HUES6 (cell line): ENCODE measurements at regions not wholly inside any gene's neighbourhood (a gene's known extent, or its start where the extent isn't known, plus 50 kb on each side); places are given as distances from the start of the nearest gene placed in this dataset.
"Not testable (repeated sequence)": the region's sequence is repeated elsewhere in the genome, so short reads cannot be mapped to it uniquely, and the experiment has no call there.

Source experiments
- H3K27ac ChIP-seq: 2 replicates; pipeline ENCODE4 v1.7.0; 2013; ENCODE audit warnings: low read depth, mild to moderate bottlenecking, low read length, inconsistent platforms
- H3K27me3 ChIP-seq: 2 replicates; pipeline ENCODE4 v1.6.1; 2013; ENCODE audit warnings: low read length; ENCODE audit not compliant: control insufficient read depth, insufficient read depth
- H3K36me3 ChIP-seq: 2 replicates; pipeline ENCODE4 v1.6.1; 2013; ENCODE audit warnings: low read length; ENCODE audit not compliant: control insufficient read depth, insufficient read depth
- H3K4me1 ChIP-seq: 2 replicates; pipeline ENCODE4 v1.6.1; 2013; ENCODE audit warnings: low read length; ENCODE audit not compliant: control insufficient read depth, insufficient read depth
- H3K4me3 ChIP-seq: 2 replicates; pipeline ENCODE4 v1.5.1; 2013; ENCODE audit warnings: low read depth, low read length
- H3K9ac ChIP-seq: one replicate; pipeline ENCODE4 v1.6.1; 2013; ENCODE audit warnings: mild to moderate bottlenecking, low read length
- H3K9me3 ChIP-seq: 2 replicates; pipeline ENCODE4 v1.6.1; 2013; ENCODE audit warnings: low read depth, low read length; ENCODE audit not compliant: control insufficient read depth, insufficient read depth

DNA sequence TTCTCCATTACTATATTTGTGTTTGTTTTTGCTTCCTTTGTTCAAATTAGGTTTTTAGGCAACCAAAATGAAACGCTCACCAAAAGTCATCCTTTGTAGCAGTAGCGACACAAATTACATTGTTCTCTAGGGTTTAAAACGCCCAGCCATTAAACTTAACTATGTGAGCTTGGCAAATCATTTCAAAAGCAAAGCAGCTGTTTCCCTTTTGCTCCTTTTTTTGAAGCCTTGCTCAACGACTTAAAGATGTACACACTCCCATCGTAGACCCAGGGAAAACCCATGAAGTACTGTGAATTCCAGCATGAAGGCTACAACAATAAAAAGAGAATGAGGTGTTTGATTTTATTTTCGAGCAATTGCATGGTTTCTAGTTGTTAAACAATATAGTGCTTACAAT is 106.7 kb downstream of the RAP2A start:
- H3K9ac ChIP-seq = no peak overlapping the region

DNA sequence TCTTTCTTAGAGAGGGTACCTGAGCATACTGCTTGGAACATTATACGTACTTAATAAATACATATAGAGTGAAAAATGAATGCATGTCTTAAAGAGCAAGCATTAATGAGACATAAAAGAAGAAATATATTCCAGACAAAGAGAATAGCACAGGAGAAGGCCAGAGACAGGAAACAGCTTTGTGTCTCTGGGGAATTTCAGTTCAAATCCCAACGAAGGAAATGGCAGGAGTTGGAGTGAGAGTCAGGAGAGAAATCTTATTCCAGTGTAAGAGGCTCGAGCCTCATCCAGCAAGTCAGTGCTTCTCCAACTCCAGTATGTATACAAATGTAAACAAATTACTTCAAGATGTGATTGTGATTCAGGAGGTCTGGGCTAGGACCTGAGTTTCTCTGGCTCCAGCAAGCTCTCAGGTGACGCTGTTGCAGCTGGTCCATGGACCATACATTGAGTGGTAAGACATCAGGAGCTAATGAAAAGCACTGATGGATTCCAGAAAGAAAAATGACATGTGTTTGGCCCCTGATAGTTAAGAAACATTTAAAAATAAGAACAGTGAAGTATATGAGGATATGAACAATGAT is 108.2 kb downstream of the RAP2A start:
- H3K27me3 ChIP-seq = no peaks in the 10 kb centered on the region
- H3K9ac ChIP-seq = no peak overlapping the region
- H3K27ac ChIP-seq = no peak overlapping the region
- H3K4me1 ChIP-seq = no peaks in the 10 kb centered on the region
- H3K9me3 ChIP-seq = no peaks in the 10 kb centered on the region
- no peak overlapping the region for H3K4me3 ChIP-seq
- H3K36me3 ChIP-seq = no peaks in the 10 kb centered on the region; the same call in 1 of the 2 replicates

More for the DNA sequence above, 106.7 kb downstream of the RAP2A start:
- no peaks in the 10 kb centered on the region for H3K9me3 ChIP-seq
- H3K4me3 ChIP-seq = no peak overlapping the region
- no peaks in the 10 kb centered on the region for H3K4me1 ChIP-seq
- H3K27ac ChIP-seq = no peak overlapping the region
- no peaks in the 10 kb centered on the region for H3K36me3 ChIP-seq
- H3K27me3 ChIP-seq = no peaks in the 10 kb centered on the region

DNA sequence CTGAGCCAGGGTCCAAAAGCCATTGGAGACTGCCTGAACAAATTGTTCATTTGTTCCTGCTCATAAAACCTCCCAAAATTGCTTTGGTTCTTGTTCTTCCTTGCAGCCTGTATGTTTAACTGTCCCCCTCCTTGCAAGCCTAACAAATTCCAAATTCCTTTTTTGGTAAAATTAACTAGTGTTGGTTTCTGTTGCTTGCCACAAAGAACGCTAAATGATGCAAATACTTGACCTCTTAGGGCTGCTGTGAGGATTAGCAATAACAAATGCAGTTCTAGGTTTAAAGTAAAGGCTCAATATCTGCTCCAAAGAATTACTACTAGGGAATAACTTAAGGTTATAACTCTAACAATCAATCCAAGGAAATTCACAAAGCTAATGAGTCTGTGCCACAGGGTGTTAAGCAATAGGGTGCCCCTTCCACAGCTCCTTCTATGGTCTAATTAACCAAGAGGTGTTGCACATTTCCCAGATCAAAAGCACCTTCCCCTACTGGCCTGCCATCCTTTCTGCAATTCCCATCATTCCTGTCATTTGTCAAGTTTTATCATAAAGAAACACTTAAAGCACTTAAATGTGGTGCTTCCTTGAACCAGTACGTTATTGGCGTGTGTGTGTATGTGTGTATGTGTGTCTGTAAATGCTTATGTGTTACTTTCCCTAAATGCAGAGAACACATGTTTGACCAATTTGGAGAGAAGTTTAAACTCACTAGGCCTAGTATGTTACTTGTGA is 110.2 kb downstream of the RAP2A start:
- no peaks in the 10 kb centered on the region; the same call in 1 of the 2 replicates for H3K36me3 ChIP-seq
- H3K27ac ChIP-seq = no peak overlapping the region
- H3K4me1 ChIP-seq = no peaks in the 10 kb centered on the region; the same call in 1 of the 2 replicates
- H3K9me3 ChIP-seq = no peaks in the 10 kb centered on the region
- H3K4me3 ChIP-seq = no peak overlapping the region
- H3K9ac ChIP-seq = no peak overlapping the region
- H3K27me3 ChIP-seq = no peaks in the 10 kb centered on the region

DNA sequence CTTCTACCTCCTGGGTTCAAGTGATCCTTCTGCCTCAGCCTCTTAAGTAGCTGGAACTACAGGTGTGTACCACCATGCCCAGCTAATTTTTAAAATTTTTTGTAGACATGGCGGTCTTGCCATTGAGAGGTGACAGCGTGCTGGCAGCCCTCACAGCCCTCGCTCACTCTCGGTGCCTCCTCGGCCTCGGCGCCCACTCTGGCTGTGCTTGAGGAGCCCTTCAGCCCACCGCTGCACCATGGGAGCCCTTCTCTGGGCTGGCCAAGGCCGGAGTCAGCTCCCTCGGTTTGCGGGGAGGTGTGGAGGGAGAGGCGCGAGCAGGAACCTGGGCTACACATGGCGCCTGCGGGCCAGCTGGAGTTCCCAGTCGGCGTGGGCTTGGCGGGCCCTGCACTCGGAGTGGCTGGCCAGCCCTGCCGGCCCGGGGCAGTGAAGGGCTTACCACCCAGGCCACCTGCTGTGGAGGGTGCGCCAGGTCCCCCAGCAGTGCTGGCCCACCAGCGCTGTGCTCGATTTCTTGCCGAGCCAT is 111.1 kb downstream of the RAP2A start:
- H3K4me1 ChIP-seq, H3K36me3 ChIP-seq, H3K9ac ChIP-seq: not testable (repeated sequence)

DNA sequence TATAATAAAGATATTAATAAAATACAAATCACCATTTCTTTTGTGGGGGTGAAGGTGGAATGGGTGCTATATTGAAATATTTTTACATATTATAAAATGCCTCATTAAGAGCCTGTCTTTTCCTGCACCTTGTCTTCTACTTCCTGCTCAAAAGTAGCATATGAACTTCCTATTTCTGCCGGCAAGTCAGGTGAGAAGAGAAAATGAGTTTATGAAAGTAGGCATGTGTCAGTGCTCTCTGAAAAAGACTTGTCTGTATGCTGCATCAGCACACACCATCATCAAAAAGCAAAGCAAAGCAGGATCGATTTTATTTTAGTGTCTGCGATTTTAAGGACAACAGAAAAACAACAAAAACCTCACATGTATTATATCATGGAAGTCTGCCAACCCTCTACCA is 114.2 kb downstream of the RAP2A start:
- H3K9ac ChIP-seq = no peak overlapping the region
- no peaks in the 10 kb centered on the region for H3K9me3 ChIP-seq
- no peaks in the 10 kb centered on the region; the same call in 1 of the 2 replicates for H3K36me3 ChIP-seq
- H3K27me3 ChIP-seq = no peaks in the 10 kb centered on the region
- no peak overlapping the region for H3K4me3 ChIP-seq
- H3K27ac ChIP-seq = no peak overlapping the region
- H3K4me1 ChIP-seq = no peaks in the 10 kb centered on the region; the same call in 1 of the 2 replicates

More for the DNA sequence above, 111.1 kb downstream of the RAP2A start:
- not testable (repeated sequence) for H3K9me3 ChIP-seq, H3K27me3 ChIP-seq, H3K4me3 ChIP-seq, H3K27ac ChIP-seq

DNA sequence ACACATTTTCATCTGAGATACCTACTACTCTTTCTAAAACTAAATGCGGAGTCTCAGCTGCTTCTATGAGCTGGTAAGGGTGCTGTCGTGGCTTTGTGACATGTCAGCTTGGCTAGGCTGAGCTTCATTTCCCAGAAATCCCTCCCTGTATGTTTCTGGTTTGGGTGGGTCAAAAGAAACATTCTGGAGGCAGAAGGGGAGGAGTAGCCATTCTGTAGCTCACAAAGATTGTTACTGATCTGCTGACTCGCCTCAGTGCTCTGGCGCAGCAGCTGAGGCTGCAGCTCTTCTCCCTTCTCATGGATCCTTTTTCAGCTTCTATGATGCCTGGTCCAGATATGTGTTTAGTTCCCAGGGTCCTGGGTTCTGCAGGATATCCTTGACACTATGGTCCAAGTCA is 114.7 kb downstream of the RAP2A start:
- H3K4me1 ChIP-seq = no peaks in the 10 kb centered on the region; the same call in 1 of the 2 replicates
- H3K36me3 ChIP-seq = no peaks in the 10 kb centered on the region; the same call in 1 of the 2 replicates
- H3K27me3 ChIP-seq = no peaks in the 10 kb centered on the region
- no peak overlapping the region for H3K9ac ChIP-seq
- no peaks in the 10 kb centered on the region for H3K9me3 ChIP-seq
- no peak overlapping the region for H3K27ac ChIP-seq
- H3K4me3 ChIP-seq = no peak overlapping the region

DNA sequence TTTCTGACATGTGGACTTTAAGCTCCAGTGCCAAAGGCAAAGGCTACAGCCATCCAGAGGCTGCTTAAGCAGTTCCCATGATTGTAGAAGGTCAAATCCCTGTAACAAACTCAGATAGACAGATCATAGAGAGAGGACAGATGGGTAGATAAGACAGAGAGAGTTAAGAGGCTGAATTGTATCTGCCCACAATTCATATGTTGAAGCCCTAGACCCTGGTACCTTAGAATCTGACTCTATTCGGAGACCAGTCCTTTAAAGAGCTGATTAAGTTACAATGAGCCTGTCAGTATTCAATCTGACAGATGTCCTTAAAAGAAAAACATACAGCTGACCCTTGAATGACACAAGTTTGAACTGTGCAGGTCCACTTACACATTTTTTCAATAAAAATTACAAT is 115.2 kb downstream of the RAP2A start:
- Histone ChIP-seq H3K4me1 (no peaks in the 10 kb centered on the region; the same call in 1 of the 2 replicates), H3K27me3 (no peaks in the 10 kb centered on the region), H3K4me3 (no peak overlapping the region), H3K27ac (no peak overlapping the region), H3K9ac (no peak overlapping the region), H3K9me3 (no peaks in the 10 kb centered on the region), H3K36me3 (no peaks in the 10 kb centered on the region; the same call in 1 of the 2 replicates)

DNA sequence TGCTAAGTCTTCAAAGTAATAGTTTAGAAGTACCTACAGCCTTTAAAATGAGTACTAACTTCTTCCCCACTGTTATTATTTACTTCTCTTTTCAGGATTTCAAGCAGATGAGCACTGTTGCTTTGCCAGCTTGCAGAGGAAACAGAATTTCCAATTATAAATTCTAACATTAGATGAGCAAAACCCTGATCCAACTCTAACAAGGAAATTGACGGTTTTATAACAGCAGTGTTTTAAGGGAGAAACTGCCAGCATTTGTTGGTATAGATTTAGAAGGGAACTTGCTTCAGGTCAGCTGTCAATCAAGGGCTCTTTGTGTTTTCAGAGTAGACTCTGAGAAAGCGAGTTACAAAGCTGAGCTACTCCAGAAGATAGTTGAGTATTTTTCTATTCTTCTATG is 120.5 kb downstream of the RAP2A start:
- no peaks in the 10 kb centered on the region for H3K36me3 ChIP-seq
- no peaks in the 10 kb centered on the region for H3K9me3 ChIP-seq
- H3K27ac ChIP-seq = no peak overlapping the region
- H3K4me1 ChIP-seq = no peaks in the 10 kb centered on the region
- no peak overlapping the region for H3K4me3 ChIP-seq
- H3K9ac ChIP-seq = no peak overlapping the region
- H3K27me3 ChIP-seq = no peaks in the 10 kb centered on the region

DNA sequence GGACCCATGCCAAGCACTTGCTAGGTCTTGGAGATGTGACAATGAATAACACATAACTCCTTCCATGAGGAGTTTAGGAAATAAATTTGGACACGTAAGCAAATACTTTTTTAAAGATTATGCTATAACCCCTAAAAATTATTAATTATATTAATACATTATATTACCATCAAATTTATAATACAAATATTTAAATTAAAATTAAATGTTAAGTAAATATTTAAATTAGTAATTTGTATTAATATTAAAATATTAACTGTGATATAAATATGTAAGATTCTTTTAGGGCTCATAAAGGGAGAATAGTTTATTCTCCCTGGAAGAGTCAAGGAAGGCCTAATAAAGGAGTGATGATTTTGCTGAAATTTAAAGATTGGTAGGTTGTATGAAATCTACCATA is 121.1 kb downstream of the RAP2A start:
- H3K27ac ChIP-seq = no peak overlapping the region
- H3K27me3 ChIP-seq = no peaks in the 10 kb centered on the region
- H3K9me3 ChIP-seq = no peaks in the 10 kb centered on the region
- H3K36me3 ChIP-seq = no peaks in the 10 kb centered on the region
- H3K9ac ChIP-seq = no peak overlapping the region
- H3K4me3 ChIP-seq = no peak overlapping the region
- H3K4me1 ChIP-seq = no peaks in the 10 kb centered on the region

DNA sequence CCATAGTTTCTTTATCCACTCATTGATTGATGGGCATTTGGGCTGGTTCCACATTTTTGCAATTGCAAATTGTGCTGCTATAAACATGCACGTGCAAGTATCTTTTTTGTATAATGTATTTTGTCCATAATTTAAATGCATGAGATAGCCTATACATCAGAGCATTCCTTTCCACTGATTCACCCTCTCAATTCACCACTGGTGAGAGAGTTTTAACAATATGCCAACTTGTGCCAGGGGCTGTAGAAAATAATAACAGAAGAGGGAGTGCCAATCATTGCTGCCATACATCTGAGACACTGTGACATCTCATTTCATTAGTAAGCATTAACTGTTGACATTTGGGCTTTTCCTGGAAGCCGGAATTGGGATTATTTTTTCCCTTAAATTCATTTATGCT is 125.1 kb downstream of the RAP2A start:
- Histone ChIP-seq H3K4me1 (no peaks in the 10 kb centered on the region), H3K4me3 (no peak overlapping the region), H3K27me3 (no peaks in the 10 kb centered on the region), H3K36me3 (no peaks in the 10 kb centered on the region), H3K27ac (no peak overlapping the region), H3K9me3 (no peaks in the 10 kb centered on the region), H3K9ac (no peak overlapping the region)

DNA sequence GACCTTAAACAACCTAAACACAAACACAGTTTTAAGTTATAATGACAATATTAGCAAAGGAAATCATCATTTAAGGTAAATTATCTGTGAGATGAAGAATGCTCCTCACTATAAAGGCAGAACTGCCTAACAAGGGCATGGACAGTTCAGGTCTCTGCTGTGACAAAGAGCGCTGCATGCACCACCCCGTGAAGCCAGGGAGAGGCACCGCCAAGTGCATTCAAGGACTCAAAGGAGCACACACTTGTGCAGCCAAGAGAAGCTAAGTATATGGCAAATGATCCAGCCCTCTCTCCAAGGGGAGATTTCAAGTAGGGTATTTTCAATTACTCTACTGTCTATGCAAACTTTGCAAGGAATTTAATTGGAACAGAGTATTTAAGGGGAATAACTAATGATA is 126.0 kb downstream of the RAP2A start:
- H3K36me3 ChIP-seq = no peaks in the 10 kb centered on the region
- no peak overlapping the region for H3K9ac ChIP-seq
- no peak overlapping the region for H3K27ac ChIP-seq
- H3K9me3 ChIP-seq = no peaks in the 10 kb centered on the region
- H3K27me3 ChIP-seq = no peaks in the 10 kb centered on the region
- H3K4me3 ChIP-seq = no peak overlapping the region
- H3K4me1 ChIP-seq = no peaks in the 10 kb centered on the region
